ENCODE measurements at regions not wholly inside any gene's neighbourhood (a gene's known extent, or its start where the extent isn't known, plus 50 kb on each side); places are given as distances from the start of the nearest gene placed in this dataset.
"Not testable (repeated sequence)": the region's sequence is repeated elsewhere in the genome, so short reads cannot be mapped to it uniquely, and the experiment has no call there.

DNA sequence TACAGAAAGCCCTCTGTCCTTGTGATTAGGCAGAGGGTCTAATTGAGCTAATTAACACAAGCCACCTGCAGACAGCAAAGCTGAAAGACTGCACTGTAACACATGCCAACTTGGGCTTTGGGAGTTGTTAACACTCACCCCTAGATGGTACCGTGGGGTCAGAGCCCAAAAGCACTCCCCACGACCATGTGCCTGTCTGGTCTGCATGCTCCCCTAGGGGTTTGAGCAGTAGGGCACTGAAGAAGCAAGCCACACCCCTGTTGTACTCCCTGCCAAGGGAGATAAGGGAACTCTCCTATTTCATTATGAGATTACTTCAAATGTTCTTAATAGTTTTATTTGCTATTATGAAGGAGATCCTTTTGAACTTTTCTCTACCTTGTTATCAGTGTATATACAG, 560.1 kb upstream of the FSHR start:
- no peak overlapping the region for H3K27ac ChIP-seq (ENCODE audit: insufficient read depth, low read length, poor library complexity, severe bottlenecking)
- ATAC-seq (ENCODE audit: low read depth in 2 of 2): no peak
- Mint-ChIP-seq H3K27me3 (no peaks in the 10 kb centered on the region), H3K36me3 (no peaks in the 10 kb centered on the region), H3K4me1 (no peaks in the 10 kb centered on the region), H3K9me3 (peaks cover 0 to 10% (median 2%) of the 10 kb centered on the region in 7 donors), H3K27ac (no peak overlapping the region), H3K4me3 (no peak overlapping the region)
- no peak for DNase-seq
- H3K27me3 ChIP-seq (ENCODE audit: control insufficient read depth, insufficient read depth, low read length): no peaks in the 10 kb centered on the region
- no peaks in the 10 kb centered on the region for H3K36me3 ChIP-seq (ENCODE audit: control insufficient read depth, insufficient read depth, low read length)
- H3K4me3 ChIP-seq (ENCODE audit: low read depth, low read length): no peak overlapping the region
- H3K4me1 ChIP-seq (ENCODE audit: control insufficient read depth, insufficient read depth, low read length, poor library complexity, severe bottlenecking): no peaks in the 10 kb centered on the region
- no peaks in the 10 kb centered on the region for H3K9me3 ChIP-seq (ENCODE audit: control insufficient read depth in 2 of 2, low read length in 2 of 2)

DNA sequence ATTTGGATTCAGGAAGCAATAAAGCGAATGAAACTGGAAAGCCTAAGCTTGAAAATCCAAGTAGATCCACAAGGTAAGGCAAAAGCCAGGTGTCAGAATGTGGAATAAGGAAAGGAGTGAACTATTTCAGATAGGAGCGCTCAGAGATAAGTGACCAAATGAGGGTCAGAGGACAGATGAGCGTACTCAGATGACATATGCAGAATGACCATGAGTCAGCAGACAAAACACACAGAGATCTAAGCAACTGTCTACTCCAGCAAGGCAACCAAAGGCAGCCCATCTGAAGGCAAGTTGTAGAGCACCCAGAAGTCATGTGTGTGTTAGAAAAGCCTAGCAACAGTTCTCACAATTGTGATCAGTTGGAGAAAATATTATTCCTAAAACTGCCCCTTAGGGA, 548.4 kb upstream of the FSHR start:
- Histone ChIP-seq H3K27me3 (ENCODE audit: control insufficient read depth, insufficient read depth, low read length) (no peaks in the 10 kb centered on the region), H3K4me3 (ENCODE audit: low read depth, low read length) (no peak overlapping the region), H3K9me3 (ENCODE audit: control insufficient read depth in 2 of 2, low read length in 2 of 2) (no peaks in the 10 kb centered on the region), H3K36me3 (ENCODE audit: control insufficient read depth, insufficient read depth, low read length) (no peaks in the 10 kb centered on the region), H3K4me1 (ENCODE audit: control insufficient read depth, insufficient read depth, low read length, poor library complexity, severe bottlenecking) (no peaks in the 10 kb centered on the region), H3K27ac (ENCODE audit: insufficient read depth, low read length, poor library complexity, severe bottlenecking) (no peak overlapping the region)
- no peaks in the 10 kb centered on the region for H3K36me3 Mint-ChIP-seq
- H3K27me3 Mint-ChIP-seq: no peaks in the 10 kb centered on the region
- H3K27ac Mint-ChIP-seq: no peak overlapping the region
- no peaks in the 10 kb centered on the region for H3K4me1 Mint-ChIP-seq
- ATAC-seq (ENCODE audit: low read depth in 2 of 2): no peak
- H3K9me3 Mint-ChIP-seq: peaks cover 0 to 9% (median 5%) of the 10 kb centered on the region in 7 donors
- DNase-seq: no peak
- no peak overlapping the region for H3K4me3 Mint-ChIP-seq

GRCh38 chr2:49693961-49694360, 539.6 kb upstream of the FSHR start:
- Mint-ChIP-seq H3K4me1 (no peaks in the 10 kb centered on the region), H3K27me3 (no peaks in the 10 kb centered on the region), H3K36me3 (no peaks in the 10 kb centered on the region), H3K27ac (no peak overlapping the region), H3K4me3 (no peak overlapping the region), H3K9me3 (peaks cover 0 to 22% (median 2%) of the 10 kb centered on the region in 7 donors)
- ATAC-seq (ENCODE audit: low read depth in 2 of 2) (no peak), DNase-seq (no peak)
- Histone ChIP-seq H3K27me3 (ENCODE audit: control insufficient read depth, insufficient read depth, low read length) (no peaks in the 10 kb centered on the region), H3K4me1 (ENCODE audit: control insufficient read depth, insufficient read depth, low read length, poor library complexity, severe bottlenecking) (no peaks in the 10 kb centered on the region), H3K4me3 (ENCODE audit: low read depth, low read length) (no peak overlapping the region), H3K27ac (ENCODE audit: insufficient read depth, low read length, poor library complexity, severe bottlenecking) (no peak overlapping the region), H3K9me3 (ENCODE audit: control insufficient read depth in 2 of 2, low read length in 2 of 2) (no peaks in the 10 kb centered on the region), H3K36me3 (ENCODE audit: control insufficient read depth, insufficient read depth, low read length) (no peaks in the 10 kb centered on the region)

DNA sequence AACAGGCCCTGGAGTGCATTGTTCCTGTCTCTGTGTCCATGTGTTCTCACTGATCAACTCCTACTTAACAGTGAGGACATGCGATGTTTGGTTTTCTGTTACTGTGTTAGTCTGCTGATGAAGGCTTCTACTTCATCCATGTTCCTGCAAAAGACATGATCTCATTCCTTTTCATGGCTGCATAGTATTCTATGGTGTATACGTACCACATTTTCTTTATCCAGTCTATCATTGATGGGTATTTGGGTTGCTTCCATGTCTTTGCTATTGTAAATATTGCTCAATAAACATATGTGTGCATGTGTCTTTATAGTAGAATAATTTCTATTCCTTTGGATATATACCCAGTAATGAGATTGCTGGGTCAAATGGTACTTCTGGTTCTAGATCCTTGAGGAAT, 537.7 kb upstream of the FSHR start:
- not testable (repeated sequence) for ATAC-seq (ENCODE audit: low read depth in 2 of 2)

DNA sequence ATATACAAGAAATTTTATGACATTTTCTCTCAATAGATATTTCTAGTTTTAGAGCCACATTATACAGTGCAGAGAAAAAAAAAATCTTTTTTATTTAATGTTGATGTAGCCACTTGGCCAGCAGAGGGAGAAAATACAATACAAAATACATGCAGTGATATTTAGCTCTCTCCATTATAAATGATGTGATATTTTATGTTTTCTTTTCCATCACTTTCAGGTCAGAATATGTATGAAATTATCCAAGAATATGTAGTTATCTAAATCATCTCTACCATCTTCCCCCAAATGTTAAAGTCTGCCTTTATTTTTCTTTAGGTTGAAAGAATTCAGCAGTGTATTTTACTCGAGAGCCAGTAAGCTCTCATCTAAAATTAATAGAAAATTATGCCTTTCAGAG, 533.6 kb upstream of the FSHR start:
- H3K9me3 Mint-ChIP-seq: peaks cover 0 to 16% (median 3%) of the 10 kb centered on the region in 7 donors

More for the DNA sequence above, 537.7 kb upstream of the FSHR start:
- not testable (repeated sequence) for H3K4me1 Mint-ChIP-seq; H3K27ac Mint-ChIP-seq; H3K4me3 Mint-ChIP-seq; H3K4me3 ChIP-seq (ENCODE audit: low read depth, low read length); H3K36me3 Mint-ChIP-seq; H3K27me3 ChIP-seq (ENCODE audit: control insufficient read depth, insufficient read depth, low read length); H3K27me3 Mint-ChIP-seq; H3K9me3 ChIP-seq (ENCODE audit: control insufficient read depth in 2 of 2, low read length in 2 of 2); H3K27ac ChIP-seq (ENCODE audit: insufficient read depth, low read length, poor library complexity, severe bottlenecking); DNase-seq; H3K4me1 ChIP-seq (ENCODE audit: control insufficient read depth, insufficient read depth, low read length, poor library complexity, severe bottlenecking); H3K36me3 ChIP-seq (ENCODE audit: control insufficient read depth, insufficient read depth, low read length)
- peaks cover 0 to 22% (median 2%) of the 10 kb centered on the region in 7 donors for H3K9me3 Mint-ChIP-seq

DNA sequence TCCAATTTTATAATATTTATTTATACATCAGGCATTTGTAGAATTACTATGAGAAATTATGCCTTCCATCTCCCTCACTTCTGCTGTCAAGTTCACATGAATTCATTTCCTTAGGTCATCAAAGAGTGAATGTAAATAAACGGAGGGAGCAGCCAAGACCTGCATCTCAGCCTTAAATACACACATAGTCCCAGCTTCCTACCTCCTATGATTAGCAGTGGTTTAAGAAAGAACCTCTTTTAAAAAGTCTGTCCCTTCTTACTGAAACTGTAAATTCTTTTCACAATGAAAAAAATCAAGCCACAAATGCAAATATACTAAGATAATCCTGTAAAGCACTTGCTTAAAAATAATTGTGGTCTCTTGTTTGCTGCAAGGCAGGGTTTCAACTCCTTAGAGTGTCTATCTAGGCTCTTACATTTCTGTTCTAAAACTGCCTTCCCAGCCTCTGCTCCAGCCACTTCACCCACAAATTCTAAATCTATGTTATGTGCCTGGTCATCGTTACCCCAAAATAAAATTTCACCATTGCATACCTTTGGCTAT, 532.7 kb upstream of the FSHR start:
- H3K9me3 ChIP-seq (ENCODE audit: control insufficient read depth in 2 of 2, low read length in 2 of 2): no peaks in the 10 kb centered on the region
- H3K27me3 ChIP-seq (ENCODE audit: control insufficient read depth, insufficient read depth, low read length): no peaks in the 10 kb centered on the region
- no peak overlapping the region for H3K4me3 ChIP-seq (ENCODE audit: low read depth, low read length)
- no peak overlapping the region for H3K4me3 Mint-ChIP-seq
- H3K4me1 Mint-ChIP-seq: no peaks in the 10 kb centered on the region
- H3K27ac ChIP-seq (ENCODE audit: insufficient read depth, low read length, poor library complexity, severe bottlenecking): no peak overlapping the region
- H3K9me3 Mint-ChIP-seq: peaks cover 2 to 7% (median 3%) of the 10 kb centered on the region in 7 donors
- no peaks in the 10 kb centered on the region for H3K36me3 Mint-ChIP-seq
- ATAC-seq (ENCODE audit: low read depth in 2 of 2): no peak
- H3K4me1 ChIP-seq (ENCODE audit: control insufficient read depth, insufficient read depth, low read length, poor library complexity, severe bottlenecking): no peaks in the 10 kb centered on the region
- no peaks in the 10 kb centered on the region for H3K27me3 Mint-ChIP-seq
- H3K36me3 ChIP-seq (ENCODE audit: control insufficient read depth, insufficient read depth, low read length): no peaks in the 10 kb centered on the region
- no peak overlapping the region for H3K27ac Mint-ChIP-seq
- DNase-seq: no peak

More for the DNA sequence above, 533.6 kb upstream of the FSHR start:
- no peak overlapping the region for H3K4me3 Mint-ChIP-seq
- H3K27me3 ChIP-seq (ENCODE audit: control insufficient read depth, insufficient read depth, low read length): no peaks in the 10 kb centered on the region
- no peaks in the 10 kb centered on the region for H3K9me3 ChIP-seq (ENCODE audit: control insufficient read depth in 2 of 2, low read length in 2 of 2)
- no peak for DNase-seq
- no peaks in the 10 kb centered on the region for H3K27me3 Mint-ChIP-seq
- H3K36me3 Mint-ChIP-seq: no peaks in the 10 kb centered on the region
- H3K27ac ChIP-seq (ENCODE audit: insufficient read depth, low read length, poor library complexity, severe bottlenecking): no peak overlapping the region
- ATAC-seq (ENCODE audit: low read depth in 2 of 2): no peak
- H3K27ac Mint-ChIP-seq: no peak overlapping the region
- H3K4me1 Mint-ChIP-seq: no peaks in the 10 kb centered on the region
- no peaks in the 10 kb centered on the region for H3K36me3 ChIP-seq (ENCODE audit: control insufficient read depth, insufficient read depth, low read length)
- no peak overlapping the region for H3K4me3 ChIP-seq (ENCODE audit: low read depth, low read length)
- no peaks in the 10 kb centered on the region for H3K4me1 ChIP-seq (ENCODE audit: control insufficient read depth, insufficient read depth, low read length, poor library complexity, severe bottlenecking)

- H3K4me3 ChIP-seq (ENCODE audit: low read depth, low read length): no peak overlapping the region
- ATAC-seq (ENCODE audit: low read depth in 2 of 2) (no peak), DNase-seq (no peak)
- H3K36me3 ChIP-seq (ENCODE audit: control insufficient read depth, insufficient read depth, low read length): no peaks in the 10 kb centered on the region
- no peak overlapping the region for H3K27ac ChIP-seq (ENCODE audit: insufficient read depth, low read length, poor library complexity, severe bottlenecking)
- Mint-ChIP-seq H3K4me3 (no peak overlapping the region), H3K9me3 (peaks cover 2 to 7% (median 5%) of the 10 kb centered on the region in 7 donors), H3K4me1 (no peaks in the 10 kb centered on the region), H3K36me3 (no peaks in the 10 kb centered on the region), H3K27ac (no peak overlapping the region), H3K27me3 (no peaks in the 10 kb centered on the region)
- H3K9me3 ChIP-seq (ENCODE audit: control insufficient read depth in 2 of 2, low read length in 2 of 2): no peaks in the 10 kb centered on the region
- no peaks in the 10 kb centered on the region for H3K27me3 ChIP-seq (ENCODE audit: control insufficient read depth, insufficient read depth, low read length)
- H3K4me1 ChIP-seq (ENCODE audit: control insufficient read depth, insufficient read depth, low read length, poor library complexity, severe bottlenecking): no peaks in the 10 kb centered on the region
Measured at GRCh38 chr2:49686291-49686690, 532.0 kb upstream of the FSHR start.

DNA sequence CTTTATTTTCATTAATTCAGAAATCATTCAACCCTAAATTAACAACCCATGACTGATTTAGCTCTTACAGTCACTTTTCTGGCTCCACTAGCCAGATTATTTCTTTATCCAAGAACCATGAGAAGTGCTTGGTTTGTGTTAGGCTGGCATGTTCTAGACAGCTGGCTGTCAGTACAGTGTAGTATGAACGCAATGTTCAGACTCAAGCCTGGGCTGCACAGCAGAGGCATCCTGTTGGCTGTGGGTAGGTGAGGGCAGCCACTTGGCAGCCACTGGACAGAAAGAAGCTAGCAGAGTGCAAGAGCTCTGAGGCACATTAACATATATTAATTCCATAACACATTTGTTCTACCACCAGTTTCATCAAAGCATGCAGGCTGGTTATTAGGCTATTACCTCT, 522.9 kb upstream of the FSHR start:
- no peaks in the 10 kb centered on the region for H3K9me3 ChIP-seq (ENCODE audit: control insufficient read depth in 2 of 2, low read length in 2 of 2)
- DNase-seq (no peak), ATAC-seq (ENCODE audit: low read depth in 2 of 2) (no peak)
- Mint-ChIP-seq H3K27me3 (no peaks in the 10 kb centered on the region), H3K36me3 (no peaks in the 10 kb centered on the region), H3K9me3 (peaks cover 0 to 10% (median 5%) of the 10 kb centered on the region in 7 donors), H3K4me1 (no peaks in the 10 kb centered on the region), H3K27ac (no peak overlapping the region), H3K4me3 (no peak overlapping the region)
- H3K4me3 ChIP-seq (ENCODE audit: low read depth, low read length): no peak overlapping the region
- no peak overlapping the region for H3K27ac ChIP-seq (ENCODE audit: insufficient read depth, low read length, poor library complexity, severe bottlenecking)
- no peaks in the 10 kb centered on the region for H3K36me3 ChIP-seq (ENCODE audit: control insufficient read depth, insufficient read depth, low read length)
- H3K4me1 ChIP-seq (ENCODE audit: control insufficient read depth, insufficient read depth, low read length, poor library complexity, severe bottlenecking): no peaks in the 10 kb centered on the region
- no peaks in the 10 kb centered on the region for H3K27me3 ChIP-seq (ENCODE audit: control insufficient read depth, insufficient read depth, low read length)
